Fibroblast of lung (primary cell): ENCODE measurements at regions not wholly inside any gene's neighbourhood (a gene's known extent, or its start where the extent isn't known, plus 50 kb on each side); places are given as distances from the start of the nearest gene placed in this dataset.
A peak's percentile ranks its signal among the peaks of the same experiment; 100 is the strongest.

ENCODE experiments used
- DNase-seq, 2 donors: peaks; one replicate each; pipeline versions ENCODE4 v3.0.0 to v3.0.0-alpha.2; 2010; ENCODE audit warnings: low read depth in 2 of 2
- H2AFZ ChIP-seq: 2 replicates; pipeline ENCODE4 v1.5.1; 2012; ENCODE audit warnings: low read length, control low read depth, inconsistent platforms
- H3K27ac ChIP-seq: 2 replicates; pipeline ENCODE4 v1.5.1; 2011; ENCODE audit warnings: low read length, control low read depth; ENCODE audit not compliant: insufficient read depth
- H3K27me3 ChIP-seq: 2 replicates; pipeline ENCODE4 v1.5.1; 2011; ENCODE audit warnings: mild to moderate bottlenecking, low read length; ENCODE audit not compliant: control insufficient read depth, insufficient read depth
- H3K36me3 ChIP-seq: 2 replicates; pipeline ENCODE4 v1.5.1; 2011; ENCODE audit warnings: low read length; ENCODE audit not compliant: control insufficient read depth, insufficient read depth
- H3K4me1 ChIP-seq: 2 replicates; pipeline ENCODE4 v1.5.1; 2011; ENCODE audit warnings: low read length; ENCODE audit not compliant: control insufficient read depth, insufficient read depth; ENCODE audit errors: extremely low read depth
- H3K4me2 ChIP-seq: 2 replicates; pipeline ENCODE4 v1.5.1; 2011; ENCODE audit warnings: low read length, control low read depth; ENCODE audit not compliant: insufficient read depth; ENCODE audit errors: extremely low read depth
- H3K4me3 ChIP-seq, 4 experiments: fragments of 200-600 bp in 1 of 4; sonication (generic) in 1 of 4; replicated peaks in 1 of 4; 2 replicates each; pipeline ENCODE4 v1.5.1; 2011 to 2016; ENCODE audit warnings: low read length in 4 of 4, low read depth in 3 of 4, mild to moderate bottlenecking in 3 of 4, control low read depth in 2 of 4, inconsistent platforms in 1 of 4, mixed read lengths in 1 of 4; ENCODE audit not compliant: insufficient read depth in 1 of 4; ENCODE audit errors: control extremely low read depth in 1 of 4
- H3K79me2 ChIP-seq: 2 replicates; pipeline ENCODE4 v1.5.1; 2012; ENCODE audit warnings: mild to moderate bottlenecking, low read length, inconsistent platforms; ENCODE audit not compliant: control insufficient read depth, insufficient read depth
- H3K9ac ChIP-seq: 2 replicates; pipeline ENCODE4 v1.5.1; 2011; ENCODE audit warnings: mild to moderate bottlenecking, low read length, control low read depth; ENCODE audit not compliant: insufficient read depth
- H3K9me3 ChIP-seq: 2 replicates; pipeline ENCODE4 v1.5.1; 2012; ENCODE audit warnings: low read depth, low read length; ENCODE audit not compliant: control insufficient read depth, insufficient read depth
- H4K20me1 ChIP-seq: 2 replicates; pipeline ENCODE4 v1.5.1; 2011; ENCODE audit warnings: low read length; ENCODE audit not compliant: control insufficient read depth, insufficient read depth; ENCODE audit errors: extremely low read depth
- EZH2 ChIP-seq: IDR thresholded peaks from 2 replicates; pipeline ENCODE4 v1.5.1; 2012; ENCODE audit warnings: low read length, control low read depth, mild to moderate bottlenecking; ENCODE audit errors: missing control alignments
- TF ChIP-seq, protein P1 (sequence below), 2 donors: IDR thresholded peaks in 1 of 2; conservative IDR thresholded peaks in 1 of 2; 1 replicate in 1 of 2; 2 replicates in 1 of 2; pipeline ENCODE4 v1.5.1; 2011 to 2012; ENCODE audit warnings: low read length in 2 of 2, control low read depth in 1 of 2, inconsistent platforms in 1 of 2, low read depth in 1 of 2, mild to moderate bottlenecking in 1 of 2

DNA sequence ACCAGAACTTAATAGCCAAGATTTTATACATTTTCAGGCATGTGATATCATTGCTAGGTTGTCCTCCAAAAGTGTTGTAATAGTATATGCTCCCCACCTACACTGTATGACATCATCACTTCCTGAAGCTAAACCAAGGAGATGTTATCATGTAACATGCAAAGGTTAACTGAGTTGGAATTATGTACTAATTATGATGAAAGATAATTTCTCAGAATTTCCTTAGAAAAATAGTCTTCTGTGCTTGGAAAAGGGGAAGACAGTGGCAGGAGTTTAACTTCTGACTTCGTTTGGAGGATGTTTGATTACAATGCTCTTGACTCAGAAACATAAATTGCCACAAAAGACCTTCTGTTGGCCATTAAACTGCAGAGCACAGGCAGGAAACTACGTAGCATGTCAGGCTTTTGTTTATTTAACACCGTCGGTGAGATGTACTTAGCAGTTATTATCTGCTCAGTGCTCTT lies 83.6 kb upstream of the GUCY1A1 start:
- Histone ChIP-seq H3K4me1 (no peaks in the 10 kb centered on the region), H3K36me3 (no peaks in the 10 kb centered on the region), H3K9me3 (no peaks in the 10 kb centered on the region), H3K27me3 (no peaks in the 10 kb centered on the region), H3K27ac (no peak overlapping the region), H3K9ac (no peak overlapping the region), H3K79me2 (no peaks in the 10 kb centered on the region), H3K4me3 (no peak overlapping the region), H4K20me1 (no peaks in the 10 kb centered on the region), H2AFZ (no peak overlapping the region), H3K4me2 (peak overlapping the region; percentile 5)
- TF ChIP-seq, protein P1, sequence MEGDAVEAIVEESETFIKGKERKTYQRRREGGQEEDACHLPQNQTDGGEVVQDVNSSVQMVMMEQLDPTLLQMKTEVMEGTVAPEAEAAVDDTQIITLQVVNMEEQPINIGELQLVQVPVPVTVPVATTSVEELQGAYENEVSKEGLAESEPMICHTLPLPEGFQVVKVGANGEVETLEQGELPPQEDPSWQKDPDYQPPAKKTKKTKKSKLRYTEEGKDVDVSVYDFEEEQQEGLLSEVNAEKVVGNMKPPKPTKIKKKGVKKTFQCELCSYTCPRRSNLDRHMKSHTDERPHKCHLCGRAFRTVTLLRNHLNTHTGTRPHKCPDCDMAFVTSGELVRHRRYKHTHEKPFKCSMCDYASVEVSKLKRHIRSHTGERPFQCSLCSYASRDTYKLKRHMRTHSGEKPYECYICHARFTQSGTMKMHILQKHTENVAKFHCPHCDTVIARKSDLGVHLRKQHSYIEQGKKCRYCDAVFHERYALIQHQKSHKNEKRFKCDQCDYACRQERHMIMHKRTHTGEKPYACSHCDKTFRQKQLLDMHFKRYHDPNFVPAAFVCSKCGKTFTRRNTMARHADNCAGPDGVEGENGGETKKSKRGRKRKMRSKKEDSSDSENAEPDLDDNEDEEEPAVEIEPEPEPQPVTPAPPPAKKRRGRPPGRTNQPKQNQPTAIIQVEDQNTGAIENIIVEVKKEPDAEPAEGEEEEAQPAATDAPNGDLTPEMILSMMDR (conservative IDR thresholded peaks at IDR 0.05 in 1 of 2, IDR thresholded peaks at IDR 0.05 in 1 of 2; ENCODE audit: low read depth in 1 of 2, low read length in 2 of 2): no peak
- TF ChIP-seq EZH2: no peak
- DNase-seq: peak; percentile 63 to 85

DNA sequence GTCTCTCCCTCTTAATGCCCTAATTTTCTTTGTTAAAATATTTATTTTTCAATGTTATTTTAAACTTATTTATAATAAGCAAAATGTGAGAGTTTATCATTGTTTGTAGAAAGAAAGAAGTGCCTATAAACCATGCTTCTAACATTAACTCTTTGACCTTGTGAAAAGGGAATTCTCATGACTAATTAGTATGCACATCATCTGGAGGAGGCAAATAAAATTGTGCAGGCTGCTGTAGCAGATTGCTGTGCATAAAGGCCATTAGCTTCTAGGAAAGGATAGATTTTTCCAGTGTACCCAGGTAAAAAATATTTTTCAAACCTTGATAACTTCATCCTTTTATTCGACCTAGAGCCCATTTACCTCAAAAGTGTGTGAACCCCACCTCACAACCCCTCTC lies 84.6 kb upstream of the GUCY1A1 start:
- no peak for DNase-seq
- H3K4me2 ChIP-seq: no peak overlapping the region

DNA sequence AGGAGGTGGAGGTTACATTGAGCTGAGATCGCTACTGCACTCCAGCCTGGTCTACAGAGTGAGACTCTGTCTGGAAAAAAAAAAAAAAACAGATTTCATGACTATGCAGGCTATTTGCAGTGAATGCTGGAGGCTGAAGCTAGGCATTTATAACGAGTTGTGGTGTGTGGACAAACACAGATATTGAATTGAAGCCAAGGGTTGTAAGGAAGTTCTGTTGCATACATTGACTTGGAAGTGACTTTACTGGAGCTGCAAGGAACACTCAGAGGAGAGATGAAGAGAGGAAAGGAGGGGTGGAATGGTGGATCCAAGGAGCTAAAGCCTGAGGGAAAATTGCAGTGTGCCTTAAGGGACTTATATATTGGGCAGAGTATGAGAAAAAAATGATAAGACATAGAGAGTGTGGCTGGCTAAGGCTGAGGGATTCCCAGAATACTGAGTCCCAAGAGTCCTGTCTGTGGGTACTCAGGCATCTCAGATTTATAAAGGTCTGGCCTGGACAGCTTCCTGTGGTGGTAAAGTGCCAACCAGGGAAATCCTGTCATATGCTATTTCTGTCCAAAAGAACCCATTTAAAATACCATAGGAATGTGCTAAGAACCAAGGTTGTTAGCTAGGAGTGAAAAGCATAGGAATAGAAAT lies 87.8 kb upstream of the GUCY1A1 start:
- Histone ChIP-seq H2AFZ (no peak overlapping the region), H3K9ac (no peak overlapping the region), H3K4me3 (no peak overlapping the region), H3K4me2 (no peak overlapping the region), H3K27ac (no peak overlapping the region), H3K9me3 (no peaks in the 10 kb centered on the region), H4K20me1 (no peaks in the 10 kb centered on the region), H3K79me2 (no peaks in the 10 kb centered on the region), H3K36me3 (no peaks in the 10 kb centered on the region), H3K27me3 (no peaks in the 10 kb centered on the region), H3K4me1 (no peaks in the 10 kb centered on the region)
- peak in 1 of 2 donors; percentile 68 for DNase-seq
- TF ChIP-seq, protein P1 (conservative IDR thresholded peaks at IDR 0.05 in 1 of 2, IDR thresholded peaks at IDR 0.05 in 1 of 2; ENCODE audit: low read depth in 1 of 2, low read length in 2 of 2): no peak
- no peak for TF ChIP-seq EZH2

More for the DNA sequence above, 84.6 kb upstream of the GUCY1A1 start:
- no peaks in the 10 kb centered on the region for H3K4me1 ChIP-seq
- no peaks in the 10 kb centered on the region for H3K36me3 ChIP-seq
- no peak overlapping the region for H3K4me3 ChIP-seq
- no peaks in the 10 kb centered on the region for H3K79me2 ChIP-seq
- TF ChIP-seq, protein P1 (conservative IDR thresholded peaks at IDR 0.05 in 1 of 2, IDR thresholded peaks at IDR 0.05 in 1 of 2; ENCODE audit: low read depth in 1 of 2, low read length in 2 of 2): no peak
- TF ChIP-seq EZH2: no peak
- no peaks in the 10 kb centered on the region for H3K9me3 ChIP-seq
- H3K9ac ChIP-seq: no peak overlapping the region
- H3K27ac ChIP-seq: no peak overlapping the region
- H2AFZ ChIP-seq: no peak overlapping the region
- H4K20me1 ChIP-seq: no peaks in the 10 kb centered on the region
- H3K27me3 ChIP-seq: no peaks in the 10 kb centered on the region
